HL-60 (cell line): ENCODE measurements at regions not wholly inside any gene's neighbourhood (a gene's known extent, or its start where the extent isn't known, plus 50 kb on each side); places are given as distances from the start of the nearest gene placed in this dataset.

ENCODE experiments used
- DNase-seq, 2 experiments: peaks; one replicate each; pipeline ENCODE4 v3.0.0-alpha.2; 2010 to 2020; ENCODE audit warnings: low read depth in 1 of 2, low spot score in 1 of 2
- H3K27ac ChIP-seq: fragments of 250-450 bp; sonication (Bioruptor Pico); replicated peaks from 2 replicates; pipeline ENCODE4 v1.5.1; 2020; ENCODE audit warnings: mild to moderate bottlenecking, moderate library complexity
- H3K27me3 ChIP-seq: fragments of 250-450 bp; sonication (Bioruptor Pico); 2 replicates; pipeline ENCODE4 v1.5.1; 2021; ENCODE audit warnings: mild to moderate bottlenecking, moderate library complexity; ENCODE audit not compliant: insufficient read depth, poor library complexity, severe bottlenecking
- H3K4me3 ChIP-seq: replicated peaks from 2 replicates; pipeline ENCODE4 v1.5.1; 2011; ENCODE audit warnings: mild to moderate bottlenecking, control low read depth, low read length; ENCODE audit not compliant: insufficient read depth
- CTCF ChIP-seq: IDR thresholded peaks from one replicate; pipeline ENCODE4 v1.5.1; 2011; ENCODE audit warnings: low read length, control low read depth, inconsistent platforms; ENCODE audit not compliant: insufficient read depth
- GABPA ChIP-seq: IDR thresholded peaks from 2 replicates; pipeline ENCODE4 v1.6.1; 2012; ENCODE audit warnings: low read depth
- POLR2AphosphoS5 ChIP-seq: IDR thresholded peaks from 2 replicates; pipeline ENCODE4 v1.6.1; 2012; ENCODE audit warnings: low read depth
- REST ChIP-seq: IDR thresholded peaks from 2 replicates; pipeline ENCODE4 v1.6.1; 2012; ENCODE audit warnings: low read depth; ENCODE audit not compliant: insufficient replicate concordance
- SPI1 ChIP-seq: IDR thresholded peaks from 2 replicates; pipeline ENCODE4 v1.6.1; 2012; ENCODE audit warnings: low read depth, mild to moderate bottlenecking, borderline replicate concordance

GRCh38 chr20:62542862-62543261 is 67.1 kb upstream of the GATA5 start:
- DNase-seq, result no peak

GRCh38 chr20:62543470-62544302 is 67.9 kb upstream of the GATA5 start:
- no peak overlapping the region for H3K4me3 ChIP-seq
- no peak overlapping the region for H3K27ac ChIP-seq
- H3K27me3 ChIP-seq, result peaks cover 5% of the 10 kb centered on the region
- no peak for DNase-seq
- no peak for TF ChIP-seq GABPA

More at GRCh38 chr20:62542862-62543261, 67.1 kb upstream of the GATA5 start:
- H3K27ac ChIP-seq, result no peak overlapping the region
- H3K27me3 ChIP-seq, result peaks cover 3% of the 10 kb centered on the region
- TF ChIP-seq GABPA, result no peak
- TF ChIP-seq REST, result no peak
- TF ChIP-seq POLR2AphosphoS5, result no peak
- TF ChIP-seq SPI1, result no peak
- TF ChIP-seq CTCF, result no peak
- no peak overlapping the region for H3K4me3 ChIP-seq

- Histone ChIP-seq H3K27ac (no peak overlapping the region), H3K4me3 (no peak overlapping the region), H3K27me3 (peaks cover 12% of the 10 kb centered on the region)
- no peak for DNase-seq
- TF ChIP-seq SPI1, result no peak
- TF ChIP-seq GABPA, result no peak
- TF ChIP-seq CTCF, result no peak
- TF ChIP-seq REST, result no peak
- TF ChIP-seq POLR2AphosphoS5, result no peak
These were observed 68.8 kb upstream of the GATA5 start for GRCh38 chr20:62544505-62545055.

GRCh38 chr20:62545271-62545670 is 69.5 kb upstream of the GATA5 start:
- H3K27me3 ChIP-seq, result peaks cover 17% of the 10 kb centered on the region
- no peak for DNase-seq
- H3K27ac ChIP-seq, result no peak overlapping the region
- TF ChIP-seq SPI1, result no peak
- no peak for TF ChIP-seq REST
- TF ChIP-seq GABPA, result no peak
- TF ChIP-seq CTCF, result no peak
- TF ChIP-seq POLR2AphosphoS5, result no peak
- H3K4me3 ChIP-seq, result no peak overlapping the region
